Right atrium auricular region (tissue), 2 donors: ENCODE measurements at regions not wholly inside any gene's neighbourhood (a gene's known extent, or its start where the extent isn't known, plus 50 kb on each side); places are given as distances from the start of the nearest gene placed in this dataset.

ENCODE experiments used
- DNase-seq: peaks from one replicate; pipeline ENCODE4 v3.0.0-alpha.2; 2019; ENCODE audit warnings: low spot score
- H3K27ac ChIP-seq, 2 donors: fragments of 200-600 bp; sonication (generic); 1 replicate in 1 of 2; 2 replicates in 1 of 2; pipeline ENCODE4 v1.5.1; 2016 to 2019
- H3K27me3 ChIP-seq, 2 donors: fragments of 200-600 bp; sonication (generic); one replicate each; pipeline versions ENCODE4 v1.5.1 to v1.6.0; 2017 to 2019
- H3K36me3 ChIP-seq: fragments of 200-600 bp; sonication (generic); one replicate; pipeline ENCODE4 v1.5.1; 2016
- H3K4me1 ChIP-seq, 2 donors: fragments of 200-600 bp; sonication (generic); one replicate each; pipeline versions ENCODE4 v1.5.1 to v1.6.0; 2017 to 2019
- H3K4me3 ChIP-seq, 2 donors: fragments of 200-600 bp; sonication (generic); 1 replicate in 1 of 2; 2 replicates in 1 of 2; pipeline ENCODE4 v1.5.1; 2017 to 2019; ENCODE audit warnings: mild to moderate bottlenecking in 1 of 2, moderate library complexity in 1 of 2
- H3K9me3 ChIP-seq, 2 donors: fragments of 200-600 bp; sonication (generic); one replicate each; pipeline ENCODE4 v1.5.1; 2019
- CTCF ChIP-seq, 2 donors: fragments of 200-600 bp; sonication (generic); IDR thresholded peaks; one replicate each; pipeline ENCODE4 v1.5.1; 2019; ENCODE audit warnings: antibody characterized with exemption in 2 of 2

- no peak for TF ChIP-seq CTCF (IDR thresholded peaks at IDR 0.05)
- H3K27ac ChIP-seq, result no peak overlapping the region
- H3K9me3 ChIP-seq, result no peaks in the 10 kb centered on the region
- no peak for DNase-seq
- no peaks in the 10 kb centered on the region for H3K27me3 ChIP-seq
- H3K4me3 ChIP-seq, result no peak overlapping the region
- no peaks in the 10 kb centered on the region for H3K36me3 ChIP-seq
- no peaks in the 10 kb centered on the region for H3K4me1 ChIP-seq
Measured at GRCh38 chr11:15735706-15736105, 620.6 kb downstream of the SOX6 start.

GRCh38 chr11:15737320-15737719, 619.0 kb downstream of the SOX6 start:
- Histone ChIP-seq H3K27ac (no peak overlapping the region), H3K27me3 (no peaks in the 10 kb centered on the region), H3K36me3 (no peaks in the 10 kb centered on the region), H3K4me3 (no peak overlapping the region), H3K9me3 (no peaks in the 10 kb centered on the region), H3K4me1 (no peaks in the 10 kb centered on the region)
- no peak for TF ChIP-seq CTCF (IDR thresholded peaks at IDR 0.05)
- DNase-seq, result no peak

- TF ChIP-seq CTCF (IDR thresholded peaks at IDR 0.05), result no peak
- no peaks in the 10 kb centered on the region for H3K27me3 ChIP-seq
- no peak for DNase-seq
- H3K4me1 ChIP-seq, result no peaks in the 10 kb centered on the region
- H3K36me3 ChIP-seq, result no peaks in the 10 kb centered on the region
- H3K27ac ChIP-seq, result no peak overlapping the region
- no peaks in the 10 kb centered on the region for H3K9me3 ChIP-seq
- H3K4me3 ChIP-seq, result no peak overlapping the region
Measured at GRCh38 chr11:15738931-15739330, 617.4 kb downstream of the SOX6 start.

- Histone ChIP-seq H3K4me3 (no peak overlapping the region), H3K4me1 (no peaks in the 10 kb centered on the region), H3K36me3 (no peaks in the 10 kb centered on the region), H3K9me3 (no peaks in the 10 kb centered on the region), H3K27me3 (no peaks in the 10 kb centered on the region), H3K27ac (no peak overlapping the region)
- DNase-seq, result no peak
- no peak for TF ChIP-seq CTCF (IDR thresholded peaks at IDR 0.05)
Measured at GRCh38 chr11:15742626-15743519, 613.5 kb downstream of the SOX6 start.

- Histone ChIP-seq H3K4me1 (no peaks in the 10 kb centered on the region), H3K27me3 (no peaks in the 10 kb centered on the region), H3K4me3 (no peak overlapping the region), H3K27ac (no peak overlapping the region), H3K9me3 (no peaks in the 10 kb centered on the region), H3K36me3 (no peaks in the 10 kb centered on the region)
- no peak for DNase-seq
- TF ChIP-seq CTCF (IDR thresholded peaks at IDR 0.05), result no peak
Measured at GRCh38 chr11:15744693-15745092, 611.7 kb downstream of the SOX6 start.

- DNase-seq, result no peak
- Histone ChIP-seq H3K27me3 (no peaks in the 10 kb centered on the region), H3K9me3 (no peaks in the 10 kb centered on the region), H3K27ac (no peak overlapping the region), H3K4me3 (no peak overlapping the region), H3K36me3 (no peaks in the 10 kb centered on the region), H3K4me1 (no peaks in the 10 kb centered on the region)
- no peak for TF ChIP-seq CTCF (IDR thresholded peaks at IDR 0.05)
Measured at GRCh38 chr11:15745266-15745665, 611.1 kb downstream of the SOX6 start.
